CD1c-positive myeloid dendritic cell (primary cell): ENCODE measurements at regions not wholly inside any gene's neighbourhood (a gene's known extent, or its start where the extent isn't known, plus 50 kb on each side); places are given as distances from the start of the nearest gene placed in this dataset.
"Not testable (repeated sequence)": the region's sequence is repeated elsewhere in the genome, so short reads cannot be mapped to it uniquely, and the experiment has no call there.

Source experiments
- DNase-seq: peaks from one replicate; pipeline ENCODE4 v3.0.0-alpha.2; 2016; ENCODE audit errors: extremely low spot score

DNA sequence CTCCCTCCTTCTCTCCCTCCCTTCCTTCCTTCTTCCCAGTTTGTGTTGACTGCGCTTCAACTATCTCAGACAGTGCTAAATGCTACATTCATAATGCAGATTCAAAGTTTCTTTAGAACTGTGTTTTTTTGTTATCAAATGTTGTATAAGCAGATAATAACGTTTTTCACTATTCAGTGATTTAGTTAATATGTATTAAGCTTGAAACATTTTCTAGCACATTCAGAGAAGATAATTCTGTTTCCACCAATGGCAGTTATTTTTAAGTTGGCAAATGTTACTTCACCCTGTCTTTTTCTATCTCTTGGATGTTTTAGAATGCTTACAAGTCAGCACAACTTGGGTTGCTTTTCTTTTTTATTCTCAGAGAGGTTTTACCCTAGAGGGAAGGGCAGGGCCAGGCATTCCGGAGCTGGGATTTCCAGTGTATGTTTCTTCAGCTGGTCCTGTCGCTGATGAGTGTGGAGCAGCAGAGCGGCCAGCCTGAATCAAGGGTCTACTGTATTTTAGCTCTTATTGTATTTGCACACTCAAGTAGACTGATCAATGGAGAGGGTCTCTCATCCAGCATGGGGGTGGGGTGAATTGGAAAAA is 162.3 kb upstream of the ARHGAP20 start:
- DNase-seq, result no peak

DNA sequence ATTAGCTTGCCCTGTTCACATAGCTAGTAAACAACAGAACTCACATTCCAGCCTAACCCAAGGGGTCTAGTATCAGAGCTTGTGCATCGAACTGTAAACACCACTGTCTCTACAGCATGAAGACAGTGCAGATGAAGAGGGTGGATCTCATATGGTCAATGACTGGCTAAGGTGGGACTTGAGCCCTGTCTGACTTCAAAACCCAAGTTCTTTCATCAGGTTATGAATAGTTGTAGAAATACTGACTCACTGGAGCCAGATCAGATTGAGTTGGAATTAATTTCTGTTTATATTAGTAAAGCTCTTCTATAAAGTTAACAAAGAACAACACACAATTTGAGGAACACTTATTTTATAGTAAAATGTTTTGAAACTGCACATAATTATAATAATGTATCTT is 161.7 kb upstream of the ARHGAP20 start:
- no peak for DNase-seq

DNA sequence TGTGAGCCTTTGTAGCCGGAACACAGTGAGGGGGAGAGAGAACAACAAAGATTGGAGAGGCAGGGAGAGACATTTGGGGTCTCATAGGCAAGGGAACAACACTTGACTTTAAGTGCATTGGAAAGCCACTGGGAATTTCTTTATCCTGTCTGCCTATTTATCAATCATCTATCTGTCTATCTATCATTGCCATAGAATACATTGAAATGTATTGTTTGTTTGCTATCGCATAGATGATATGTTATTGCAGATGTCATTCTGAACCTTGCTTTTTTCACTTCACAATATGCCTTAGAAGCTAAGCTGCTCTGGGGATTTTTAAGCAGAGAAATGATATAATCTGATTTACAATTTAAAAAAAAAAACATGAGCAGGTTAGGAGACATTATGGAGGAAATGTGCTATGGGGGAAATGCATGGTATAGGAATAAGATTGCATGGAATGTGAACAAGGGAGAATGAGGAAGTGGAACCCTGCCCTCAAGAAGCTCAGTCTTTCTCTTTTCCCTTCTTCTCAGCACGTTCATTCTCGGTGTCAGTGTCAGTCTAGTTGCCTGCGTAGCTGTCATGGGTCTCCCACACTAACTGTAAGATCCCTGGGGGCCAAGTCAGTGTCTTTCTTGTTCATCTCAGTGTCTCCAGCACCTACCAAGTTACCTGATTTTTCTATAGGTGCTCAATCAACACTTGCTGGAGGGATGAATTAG is 158.7 kb upstream of the ARHGAP20 start:
- no peak for DNase-seq

DNA sequence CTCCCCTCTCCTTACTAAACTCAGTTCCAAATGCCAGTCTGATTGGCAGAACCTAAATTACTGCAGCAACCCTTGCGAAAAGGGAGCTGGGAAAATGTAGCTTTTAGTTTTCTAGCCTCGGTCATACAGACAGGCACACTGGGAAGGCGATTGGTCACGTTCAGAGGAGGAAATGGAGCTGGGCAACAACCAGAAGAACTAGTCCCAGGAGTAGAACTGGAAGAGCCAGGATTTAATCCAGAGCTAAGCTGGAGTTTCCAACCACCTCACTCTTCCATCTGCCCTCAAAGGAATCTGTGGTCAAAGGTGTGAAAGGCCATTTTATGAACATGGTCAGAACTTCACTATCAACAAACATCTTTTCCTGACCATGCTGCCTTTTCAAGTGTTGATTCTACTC is 155.7 kb upstream of the ARHGAP20 start:
- no peak for DNase-seq

DNA sequence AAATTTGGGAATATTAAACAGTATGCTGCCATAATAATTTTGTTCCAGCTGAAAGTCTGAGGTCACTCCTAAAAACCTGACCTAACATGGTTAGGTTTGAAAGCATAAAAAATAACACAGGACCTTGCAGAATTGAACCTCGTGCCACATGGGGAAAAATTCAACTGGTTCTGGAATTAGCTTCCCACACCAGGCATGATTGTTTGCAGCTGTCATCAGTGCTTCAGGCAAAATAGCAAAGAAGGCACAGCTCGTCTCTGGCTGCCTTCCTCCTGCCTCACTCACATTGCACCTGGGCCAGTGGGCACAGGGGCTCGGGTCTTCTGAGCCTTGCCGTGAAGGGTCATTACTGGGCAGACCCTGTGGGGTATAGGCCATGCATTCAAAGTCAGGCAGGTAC is 153.8 kb upstream of the ARHGAP20 start:
- DNase-seq, result no peak

DNA sequence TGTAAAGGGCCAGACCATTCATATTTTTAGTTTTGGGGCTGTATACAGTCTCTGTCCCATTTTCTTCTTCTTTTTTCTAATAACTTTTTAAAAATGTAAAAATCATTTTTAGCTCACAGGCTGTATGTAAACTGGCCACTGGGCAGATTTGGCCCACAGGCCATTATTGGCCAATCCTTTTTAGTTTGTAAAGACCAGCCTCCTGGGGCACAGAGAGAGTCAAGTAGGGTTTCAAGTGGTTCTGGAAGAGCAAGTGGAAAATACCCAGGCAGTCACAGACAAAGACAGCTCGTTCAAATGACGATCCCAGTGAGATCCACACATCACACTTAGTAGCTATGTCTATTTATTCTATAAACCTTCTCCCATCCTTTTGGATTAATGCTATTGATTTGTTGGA is 150.2 kb upstream of the ARHGAP20 start:
- no peak for DNase-seq

DNA sequence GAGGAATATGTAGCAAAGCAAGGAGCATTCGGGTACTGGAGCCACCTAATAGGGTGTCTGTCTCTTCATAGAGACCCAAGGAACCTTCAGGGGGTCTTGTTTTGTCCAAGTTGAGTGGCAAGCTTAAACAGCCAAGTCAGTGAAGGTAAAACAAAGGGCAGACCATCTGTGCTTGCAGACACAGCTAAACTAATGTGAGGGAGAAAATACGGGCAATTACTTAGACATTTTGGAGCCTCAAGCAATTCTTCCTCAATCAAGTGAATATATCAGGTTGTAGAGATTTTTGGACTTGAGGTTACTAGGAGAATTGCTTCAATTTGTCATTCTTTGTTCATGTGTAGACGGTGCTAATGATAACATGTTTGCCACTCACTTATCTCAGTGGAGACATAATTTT is 148.2 kb upstream of the ARHGAP20 start:
- DNase-seq, result no peak

DNA sequence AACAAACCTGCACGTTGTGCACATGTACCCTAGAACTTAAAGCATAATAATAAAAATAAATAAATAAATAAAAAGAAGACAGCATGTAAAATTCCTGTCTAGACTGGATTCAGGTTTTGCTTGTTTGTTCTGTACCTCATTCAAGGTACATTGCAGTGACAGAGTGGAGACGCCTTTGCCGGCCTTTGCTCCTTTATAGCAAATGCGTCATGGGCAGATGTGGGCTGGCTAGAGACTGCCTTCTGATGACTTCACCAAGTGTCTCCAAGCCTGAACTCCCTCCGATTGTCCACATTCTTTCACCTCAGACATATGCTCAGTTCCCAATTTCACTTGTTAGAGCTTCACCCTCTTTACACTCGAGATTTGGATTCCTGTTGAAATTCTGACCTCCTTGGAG is 147.8 kb upstream of the ARHGAP20 start:
- no peak for DNase-seq

DNA sequence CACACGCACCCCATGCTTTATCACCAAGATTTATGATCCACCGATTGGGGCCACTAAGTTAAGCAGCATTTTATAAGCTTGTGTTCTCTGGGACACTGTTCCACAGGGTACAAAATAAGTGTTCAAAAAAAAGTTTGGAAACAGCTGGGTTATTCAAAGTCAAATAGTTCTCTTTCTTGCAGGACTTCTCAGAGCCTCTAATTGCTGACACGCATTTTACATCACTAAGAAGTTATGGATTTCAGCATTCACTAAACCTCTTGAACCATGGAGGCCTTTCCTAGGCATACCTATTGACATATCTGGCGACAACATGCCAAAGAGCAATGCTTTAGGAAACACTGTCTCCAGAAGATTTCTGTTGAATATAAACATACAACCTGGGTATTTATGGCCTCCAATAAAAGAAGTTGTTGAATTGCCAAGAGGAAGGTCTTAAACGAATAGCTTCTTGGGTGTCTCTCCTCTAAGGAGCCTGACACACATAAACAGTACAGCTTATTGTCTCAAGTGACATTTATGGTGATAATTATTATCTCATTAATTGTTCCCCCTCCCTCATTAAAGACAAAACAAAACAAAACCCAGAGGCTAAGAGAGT is 147.1 kb upstream of the ARHGAP20 start:
- DNase-seq, result no peak

DNA sequence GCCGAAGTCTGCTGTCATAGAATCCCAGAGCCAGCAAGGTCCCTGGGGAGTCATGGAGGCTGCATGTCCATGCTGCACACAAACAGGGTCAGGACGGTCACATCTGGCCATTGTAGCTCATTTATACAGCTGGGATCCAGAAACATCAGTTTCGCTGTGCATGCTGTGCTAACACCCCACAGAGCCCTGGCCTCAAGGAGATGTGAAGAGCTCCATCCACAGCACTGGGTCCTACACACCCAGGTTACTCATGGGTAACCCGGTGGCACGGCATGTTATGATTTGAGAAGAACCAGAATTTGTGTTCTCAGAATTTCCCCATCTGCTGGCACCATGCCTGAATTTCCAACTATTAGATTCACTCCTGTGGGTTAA is 146.3 kb upstream of the ARHGAP20 start:
- no peak for DNase-seq

DNA sequence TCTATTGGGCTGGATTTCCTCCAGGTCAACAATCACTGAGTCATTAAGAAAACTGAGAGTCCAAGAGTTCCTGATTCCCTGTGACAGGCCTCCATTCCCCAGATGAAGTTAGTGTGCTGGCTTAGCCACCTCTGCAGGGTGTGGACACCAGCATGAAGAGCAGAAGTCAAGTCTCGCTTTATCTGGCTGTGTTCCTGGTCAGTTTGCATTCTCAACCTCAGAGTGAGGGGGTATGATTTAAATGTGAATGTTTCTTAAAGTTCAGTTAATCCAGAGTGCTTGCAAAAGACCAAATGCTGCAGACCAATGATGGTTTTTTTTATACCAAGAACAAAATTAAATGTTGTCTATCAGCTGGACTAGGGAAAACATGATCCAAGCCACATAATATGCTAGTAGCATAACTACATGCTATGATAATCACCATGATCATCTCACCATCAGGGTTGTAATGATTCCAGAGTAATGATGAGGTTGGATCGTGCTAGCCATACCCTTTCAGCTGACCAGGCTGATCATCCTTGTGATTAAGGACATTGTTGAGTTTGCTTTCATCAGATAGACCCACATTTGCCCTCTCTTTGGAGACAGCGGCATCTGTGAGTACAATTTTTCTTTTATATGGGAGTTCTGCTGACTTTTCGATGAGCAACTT is 145.8 kb upstream of the ARHGAP20 start:
- DNase-seq, result peak; percentile 27

DNA sequence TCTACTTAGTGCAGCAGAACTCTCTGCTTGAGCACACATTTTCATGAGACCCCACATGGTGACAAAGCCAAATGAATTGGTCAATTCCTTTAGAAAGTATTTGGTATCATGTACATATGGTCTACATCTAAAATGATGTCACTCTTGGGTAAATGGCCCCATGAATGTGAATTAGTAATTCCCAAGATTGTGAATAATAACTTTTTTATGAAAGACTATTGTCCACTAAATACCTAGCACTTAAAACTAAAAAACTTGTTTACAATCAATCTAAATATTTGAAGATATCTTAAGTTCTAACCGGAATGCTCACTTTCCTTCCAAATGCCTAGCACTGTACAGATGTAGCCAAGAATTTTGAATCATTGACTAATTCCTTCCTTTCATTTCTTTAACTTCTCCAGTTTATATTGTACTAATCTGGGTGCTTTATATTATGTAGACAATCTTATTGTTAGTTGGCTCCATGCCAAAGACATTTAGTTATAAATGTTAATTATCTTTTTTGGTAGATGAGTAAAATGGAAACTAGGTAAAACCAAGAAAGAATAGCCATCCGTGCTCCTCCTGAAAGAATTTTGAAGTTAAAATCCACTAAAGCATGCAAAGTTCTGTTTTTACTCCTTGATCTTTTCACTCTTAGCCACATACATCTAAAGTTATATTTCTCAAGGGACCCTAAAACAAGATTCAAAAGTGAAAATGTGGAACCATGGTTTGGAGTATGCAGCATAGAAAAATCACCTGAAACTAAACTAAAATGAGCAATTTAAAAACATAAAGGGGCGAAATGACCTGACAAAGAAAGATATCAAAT is 145.0 kb upstream of the ARHGAP20 start:
- DNase-seq, result no peak

DNA sequence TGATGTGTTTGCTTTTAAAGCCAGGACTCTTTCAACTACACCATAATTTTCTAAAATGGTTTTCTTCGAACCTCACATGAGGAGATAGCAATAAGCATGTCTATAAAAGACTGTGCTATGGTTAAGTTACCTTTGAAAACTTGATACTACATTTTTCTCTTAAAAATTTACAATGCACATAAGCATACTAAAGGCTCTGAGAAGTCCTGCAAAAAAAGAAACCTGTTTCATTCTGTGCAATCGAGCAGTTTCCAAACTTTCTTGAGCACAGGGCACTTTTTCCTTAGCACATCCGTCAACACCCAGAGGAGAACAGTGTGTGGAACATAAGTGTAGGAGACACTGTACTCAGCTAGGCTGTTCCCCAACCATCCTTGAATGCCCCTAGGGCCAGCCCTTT is 144.1 kb upstream of the ARHGAP20 start:
- DNase-seq, result no peak

DNA sequence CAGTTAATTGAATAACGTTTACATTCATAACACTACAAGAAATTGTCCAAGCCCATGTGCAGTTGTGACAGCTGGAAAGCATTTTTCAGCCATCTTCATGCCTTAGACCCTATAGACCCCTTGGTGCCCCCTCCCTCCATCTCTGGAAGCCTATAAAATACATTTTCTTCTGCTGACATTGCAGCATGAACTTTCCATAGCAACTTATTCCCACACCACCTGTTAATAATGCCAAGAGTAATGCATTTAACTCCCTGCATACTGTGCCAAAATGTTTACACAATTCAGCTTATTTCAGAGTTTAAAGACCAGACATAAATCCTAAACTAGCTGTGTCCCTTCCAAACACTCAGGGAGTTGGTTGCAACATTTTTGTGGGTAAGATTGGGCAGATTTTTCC is 143.0 kb upstream of the ARHGAP20 start:
- no peak for DNase-seq

DNA sequence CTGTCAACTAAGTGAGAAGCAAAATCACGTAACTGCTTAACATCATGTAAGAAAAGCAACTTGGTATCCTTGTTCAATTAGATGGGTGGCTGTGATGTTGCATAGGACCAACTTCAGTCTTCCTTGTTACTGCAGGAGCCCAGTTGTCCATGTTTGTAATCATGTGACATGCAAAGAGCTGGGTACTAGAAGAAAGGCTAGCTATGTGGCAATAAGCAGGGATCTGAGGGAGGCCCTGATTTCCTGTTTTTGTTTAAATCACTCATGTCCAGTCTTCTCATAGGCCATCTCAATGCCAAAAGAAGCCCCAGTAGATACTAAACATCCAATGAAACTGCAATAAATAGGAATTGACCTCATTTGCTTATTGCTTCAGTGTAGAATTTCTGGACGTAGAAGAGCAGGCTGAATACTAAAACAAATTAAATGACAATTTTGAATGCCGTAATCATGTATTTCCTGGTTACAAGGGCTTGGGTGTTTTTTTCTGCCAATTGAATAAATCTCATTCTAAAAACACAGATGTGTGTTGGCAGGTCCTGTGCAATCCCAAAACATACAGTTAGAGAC is 140.8 kb upstream of the ARHGAP20 start:
- DNase-seq, result no peak

DNA sequence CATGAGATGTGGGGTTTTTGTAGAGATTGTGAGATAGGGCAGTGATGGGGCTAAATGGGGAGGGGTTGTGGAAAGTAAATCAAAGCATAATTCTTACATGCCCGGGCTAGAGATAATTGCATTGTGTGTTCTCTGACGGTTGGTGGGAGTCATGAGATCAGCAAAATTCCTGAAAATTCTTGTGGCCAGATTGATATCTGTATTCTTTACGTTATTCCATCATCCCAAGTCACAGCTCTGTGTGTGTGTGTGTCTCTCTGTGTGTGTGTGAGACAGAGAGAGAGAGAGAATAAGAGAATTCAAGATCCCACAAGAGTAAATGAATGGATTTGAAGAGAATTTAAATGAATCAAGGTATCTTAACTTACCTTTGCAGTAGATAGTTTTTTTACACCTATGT is 138.6 kb upstream of the ARHGAP20 start:
- no peak for DNase-seq

DNA sequence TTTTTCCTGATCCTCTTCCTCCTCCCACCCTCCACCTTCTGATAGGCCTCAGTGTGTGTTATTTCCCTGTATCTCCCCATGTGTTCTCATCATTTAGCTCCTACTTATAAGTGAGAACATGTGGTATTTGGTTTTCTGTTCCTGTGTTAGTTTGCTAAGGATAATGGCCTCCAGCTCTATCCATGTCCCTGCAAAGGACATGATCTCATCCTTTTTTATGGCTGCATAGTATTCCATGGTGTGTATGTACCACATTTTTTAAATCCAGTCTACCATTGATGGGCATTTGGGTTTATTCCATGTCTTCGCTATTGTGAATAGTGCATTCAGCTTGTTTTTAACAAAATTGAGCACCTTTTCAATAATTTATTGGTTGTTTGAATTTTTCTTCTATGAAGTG is 130.8 kb upstream of the ARHGAP20 start:
- not testable (repeated sequence) for DNase-seq

DNA sequence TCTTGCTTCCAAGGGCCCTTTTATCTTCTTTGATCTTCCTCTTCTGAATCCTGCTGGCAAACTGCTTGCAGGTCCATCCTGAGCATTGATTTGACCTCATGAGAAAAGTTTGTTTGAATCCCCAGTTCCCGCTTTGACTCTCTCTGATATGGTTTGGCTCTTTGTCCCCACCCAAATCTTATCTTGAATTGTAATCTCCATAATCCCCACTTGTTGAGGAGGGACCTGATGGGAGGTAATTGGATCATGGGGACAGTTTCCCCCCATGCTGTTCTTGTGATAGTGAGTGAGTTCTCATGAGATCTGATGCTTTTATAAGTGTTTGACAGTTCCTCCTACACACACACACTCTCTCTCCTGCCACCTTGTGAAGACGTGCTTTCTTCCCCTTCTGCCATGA is 126.6 kb upstream of the ARHGAP20 start:
- no peak for DNase-seq

DNA sequence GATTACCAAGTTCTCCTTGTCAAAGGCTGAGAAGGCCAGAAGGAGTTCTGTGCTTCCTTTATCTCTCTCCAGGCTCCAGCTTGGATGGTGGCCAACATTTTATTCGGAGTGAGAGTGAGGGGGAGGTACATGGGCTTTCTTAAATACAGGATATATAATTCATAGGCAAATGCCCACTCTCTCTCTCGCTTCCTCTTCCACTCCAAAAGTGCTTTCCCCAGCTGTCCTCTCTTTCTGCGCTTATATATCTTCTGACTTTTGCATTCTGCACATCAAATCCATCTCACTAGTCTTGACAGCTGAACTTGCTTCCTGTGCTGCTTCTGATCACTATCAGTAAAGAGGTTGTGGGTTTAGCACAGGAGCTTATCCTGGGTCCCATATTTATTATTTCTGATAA is 125.4 kb upstream of the ARHGAP20 start:
- DNase-seq, result peak; percentile 83

DNA sequence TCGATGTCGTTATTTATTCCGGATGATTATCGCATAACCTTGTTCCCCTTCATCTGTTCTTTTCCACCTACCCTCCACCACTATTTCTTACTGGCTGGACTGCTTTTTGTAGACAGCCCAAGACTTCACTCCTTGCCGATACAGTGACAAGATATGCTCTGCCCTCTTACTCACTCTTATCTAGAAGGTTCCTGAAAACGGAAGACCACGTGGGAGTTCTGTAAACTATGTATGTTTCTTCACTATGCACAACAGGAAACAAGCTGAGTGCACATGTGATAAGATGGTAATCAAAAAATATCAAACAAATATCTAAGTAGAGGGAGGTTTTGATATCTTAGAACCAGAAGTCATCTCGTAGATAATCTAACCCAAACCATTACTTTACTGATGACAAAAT is 122.9 kb upstream of the ARHGAP20 start:
- DNase-seq, result peak; percentile 49

DNA sequence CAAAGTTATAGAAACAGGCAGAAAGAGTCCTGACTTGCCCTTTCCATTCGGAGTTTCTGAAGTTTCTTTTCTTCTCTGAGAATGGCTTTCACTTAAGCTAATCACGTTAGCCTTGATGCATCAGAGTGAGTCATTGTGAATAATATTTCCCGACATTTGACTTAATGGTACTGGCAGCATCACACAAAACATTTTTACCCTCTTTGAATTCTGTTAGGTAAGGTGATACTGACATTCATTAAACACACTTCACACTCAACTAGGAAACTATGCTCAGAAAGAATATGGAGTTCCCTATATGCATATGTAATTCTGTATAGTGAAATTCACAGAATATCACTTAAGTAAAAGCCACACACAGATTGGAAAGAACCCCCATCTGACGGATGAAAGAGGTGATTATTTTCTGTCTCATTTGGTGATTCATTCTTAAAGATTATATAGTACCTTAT is 120.8 kb upstream of the ARHGAP20 start:
- DNase-seq, result no peak

DNA sequence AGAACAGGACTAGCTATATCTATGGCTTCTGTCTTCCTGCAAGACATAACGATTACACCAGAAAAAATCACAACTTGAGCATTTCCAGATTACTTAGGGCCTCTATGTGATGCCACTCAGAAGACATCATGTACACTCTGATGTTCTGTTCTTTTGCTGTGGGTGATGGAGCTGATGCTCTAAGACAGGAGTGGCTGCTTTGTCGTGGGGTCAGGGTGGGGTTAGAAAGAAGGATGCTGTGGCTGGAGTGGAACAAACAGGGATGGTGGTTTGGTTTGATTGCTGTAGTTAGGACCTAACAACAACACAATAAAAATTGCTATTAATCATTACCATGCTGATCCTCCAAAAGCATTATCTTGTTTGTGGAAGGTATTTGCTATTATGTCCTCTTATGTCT is 120.3 kb upstream of the ARHGAP20 start:
- DNase-seq, result no peak
